ENCODE measurements at regions not wholly inside any gene's neighbourhood (a gene's known extent, or its start where the extent isn't known, plus 50 kb on each side); places are given as distances from the start of the nearest gene placed in this dataset.

DNA sequence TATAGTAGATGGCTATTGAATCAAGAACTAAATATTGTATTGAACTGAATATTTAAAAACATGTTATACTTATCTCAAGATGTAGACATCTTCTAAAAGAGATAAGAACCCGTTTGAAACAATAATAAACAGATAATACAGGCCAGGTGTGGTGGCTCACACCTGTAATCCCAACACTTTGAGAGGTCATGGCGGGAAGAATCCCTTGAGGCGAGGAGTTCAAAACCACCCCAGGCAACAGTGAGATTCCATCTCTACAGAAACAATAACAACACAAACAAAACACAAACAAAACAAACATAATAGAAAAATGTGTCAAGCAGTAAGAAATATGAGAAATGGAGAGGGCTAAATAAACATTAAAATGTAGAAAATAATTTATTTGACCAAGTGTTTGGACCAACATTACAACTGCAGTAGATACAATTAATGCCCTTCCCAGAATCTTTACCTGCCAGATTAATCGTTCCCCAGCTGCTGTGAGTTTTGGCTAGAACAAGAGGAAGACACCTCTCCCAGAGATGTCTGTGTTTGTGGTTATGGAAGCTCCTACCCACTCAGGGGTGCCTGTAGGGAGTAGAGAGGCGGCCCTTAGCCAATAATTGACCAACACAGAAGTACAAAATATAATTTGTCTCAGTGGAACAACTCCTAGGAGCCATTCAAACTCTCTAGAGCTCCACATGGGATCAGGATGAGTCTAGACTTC, 111.9 kb upstream of the AGTR1 start:
- H3K4me3 ChIP-seq (ENCODE audit: low read length): no peak overlapping the region
- H3K4me1 ChIP-seq (ENCODE audit: insufficient read depth, low read length): no peaks in the 10 kb centered on the region
- peaks cover under 1% of the 10 kb centered on the region for H3K9me3 Mint-ChIP-seq
- ChIA-PET POLR2A (no interaction called here), CTCF (no interaction called here)
- no peaks in the 10 kb centered on the region for H3K4me1 Mint-ChIP-seq (ENCODE audit: low read depth)
- no peaks in the 10 kb centered on the region for H3K36me3 Mint-ChIP-seq (ENCODE audit: low read depth)
- DNase-seq (no peak), ATAC-seq (ENCODE audit: poor library complexity) (no peak)
- H3K36me3 ChIP-seq (ENCODE audit: insufficient read depth, low read length): no peaks in the 10 kb centered on the region
- H3K4me3 Mint-ChIP-seq: no peak overlapping the region
- H3K27me3 ChIP-seq (ENCODE audit: control insufficient read depth in 1 of 2, insufficient read depth in 2 of 2, low read length in 2 of 2): no peaks in the 10 kb centered on the region
- intact Hi-C loops (cut with DNase I, micrococcal nuclease): no loop called here
- TF ChIP-seq, protein P1, sequence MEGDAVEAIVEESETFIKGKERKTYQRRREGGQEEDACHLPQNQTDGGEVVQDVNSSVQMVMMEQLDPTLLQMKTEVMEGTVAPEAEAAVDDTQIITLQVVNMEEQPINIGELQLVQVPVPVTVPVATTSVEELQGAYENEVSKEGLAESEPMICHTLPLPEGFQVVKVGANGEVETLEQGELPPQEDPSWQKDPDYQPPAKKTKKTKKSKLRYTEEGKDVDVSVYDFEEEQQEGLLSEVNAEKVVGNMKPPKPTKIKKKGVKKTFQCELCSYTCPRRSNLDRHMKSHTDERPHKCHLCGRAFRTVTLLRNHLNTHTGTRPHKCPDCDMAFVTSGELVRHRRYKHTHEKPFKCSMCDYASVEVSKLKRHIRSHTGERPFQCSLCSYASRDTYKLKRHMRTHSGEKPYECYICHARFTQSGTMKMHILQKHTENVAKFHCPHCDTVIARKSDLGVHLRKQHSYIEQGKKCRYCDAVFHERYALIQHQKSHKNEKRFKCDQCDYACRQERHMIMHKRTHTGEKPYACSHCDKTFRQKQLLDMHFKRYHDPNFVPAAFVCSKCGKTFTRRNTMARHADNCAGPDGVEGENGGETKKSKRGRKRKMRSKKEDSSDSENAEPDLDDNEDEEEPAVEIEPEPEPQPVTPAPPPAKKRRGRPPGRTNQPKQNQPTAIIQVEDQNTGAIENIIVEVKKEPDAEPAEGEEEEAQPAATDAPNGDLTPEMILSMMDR (IDR thresholded peaks at IDR 0.05): no peak
- no peak overlapping the region for H3K27ac ChIP-seq (ENCODE audit: low read depth in 1 of 2, low read length in 2 of 2)
- no peak overlapping the region for H3K27ac Mint-ChIP-seq
- H3K9me3 ChIP-seq (ENCODE audit: control insufficient read depth in 1 of 2, insufficient read depth in 1 of 2, low read length in 2 of 2): peaks cover 0 to 4% of the 10 kb centered on the region in 2 experiments
- no peaks in the 10 kb centered on the region for H3K27me3 Mint-ChIP-seq

DNA sequence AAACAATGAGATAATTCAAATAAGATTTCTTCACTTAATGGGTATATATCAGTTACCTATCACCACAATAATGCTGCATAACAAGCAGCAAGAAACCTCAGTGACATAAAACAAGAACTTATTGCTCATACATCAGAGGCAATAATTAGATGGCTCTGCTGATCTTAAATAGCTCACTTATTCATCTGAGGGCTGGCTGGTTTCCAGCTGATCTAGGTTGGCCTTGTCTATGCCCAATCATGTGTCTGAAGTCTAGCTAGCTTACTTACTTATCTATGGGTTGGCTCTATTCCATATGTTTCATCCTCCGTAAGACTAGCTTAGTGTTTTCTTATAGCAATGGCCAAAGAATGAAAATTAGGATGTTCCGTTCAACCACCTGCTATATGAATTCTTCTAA, 109.4 kb upstream of the AGTR1 start:
- H3K27me3 Mint-ChIP-seq: no peaks in the 10 kb centered on the region
- no peak overlapping the region for H3K27ac Mint-ChIP-seq
- no peaks in the 10 kb centered on the region for H3K27me3 ChIP-seq (ENCODE audit: control insufficient read depth in 1 of 2, insufficient read depth in 2 of 2, low read length in 2 of 2)
- no peak overlapping the region for H3K4me3 ChIP-seq (ENCODE audit: low read length)
- DNase-seq (no peak), ATAC-seq (ENCODE audit: poor library complexity) (no peak)
- H3K4me1 ChIP-seq (ENCODE audit: insufficient read depth, low read length): no peaks in the 10 kb centered on the region
- no peaks in the 10 kb centered on the region for H3K36me3 ChIP-seq (ENCODE audit: insufficient read depth, low read length)
- no peaks in the 10 kb centered on the region for H3K4me1 Mint-ChIP-seq (ENCODE audit: low read depth)
- intact Hi-C loops (cut with DNase I, micrococcal nuclease): no loop called here
- TF ChIP-seq, protein P1 (IDR thresholded peaks at IDR 0.05): no peak
- H3K27ac ChIP-seq (ENCODE audit: low read depth in 1 of 2, low read length in 2 of 2): no peak overlapping the region
- CTCF ChIA-PET: no interaction called here
- no peak overlapping the region for H3K4me3 Mint-ChIP-seq
- peaks cover 8% of the 10 kb centered on the region for H3K9me3 Mint-ChIP-seq
- POLR2A ChIA-PET: no interaction called here
- peaks cover 0 to 4% of the 10 kb centered on the region in 2 experiments for H3K9me3 ChIP-seq (ENCODE audit: control insufficient read depth in 1 of 2, insufficient read depth in 1 of 2, low read length in 2 of 2)
- no peaks in the 10 kb centered on the region for H3K36me3 Mint-ChIP-seq (ENCODE audit: low read depth)

DNA sequence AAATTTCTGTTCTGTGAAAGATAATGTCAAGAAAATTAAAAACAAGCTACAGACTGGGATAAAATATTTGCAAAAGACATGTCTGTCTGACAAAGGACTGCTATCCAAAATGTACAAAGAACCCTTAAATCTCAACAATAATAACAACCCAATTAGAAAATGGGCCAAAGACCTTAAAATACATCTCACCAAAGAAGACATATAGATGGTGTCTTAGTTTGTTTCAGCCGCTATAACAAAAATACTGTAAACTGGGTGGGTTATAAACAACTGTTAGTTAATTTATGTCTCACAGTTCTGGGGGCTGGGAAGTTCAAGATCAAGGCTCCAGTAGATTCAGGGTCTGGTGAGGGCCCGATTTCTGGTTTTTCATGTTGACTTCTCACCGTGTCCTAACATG, 106.2 kb upstream of the AGTR1 start:
- Mint-ChIP-seq H3K4me3 (no peak overlapping the region), H3K27ac (no peak overlapping the region), H3K4me1 (ENCODE audit: low read depth) (no peaks in the 10 kb centered on the region), H3K36me3 (ENCODE audit: low read depth) (no peaks in the 10 kb centered on the region), H3K9me3 (peaks cover 8% of the 10 kb centered on the region), H3K27me3 (no peaks in the 10 kb centered on the region)
- Histone ChIP-seq H3K27ac (ENCODE audit: low read depth in 1 of 2, low read length in 2 of 2) (no peak overlapping the region), H3K4me3 (ENCODE audit: low read length) (no peak overlapping the region), H3K9me3 (ENCODE audit: control insufficient read depth in 1 of 2, insufficient read depth in 1 of 2, low read length in 2 of 2) (peaks cover 0 to 4% of the 10 kb centered on the region in 2 experiments), H3K36me3 (ENCODE audit: insufficient read depth, low read length) (no peaks in the 10 kb centered on the region), H3K27me3 (ENCODE audit: control insufficient read depth in 1 of 2, insufficient read depth in 2 of 2, low read length in 2 of 2) (no peaks in the 10 kb centered on the region), H3K4me1 (ENCODE audit: insufficient read depth, low read length) (no peaks in the 10 kb centered on the region)
- intact Hi-C loops (cut with DNase I, micrococcal nuclease): no loop called here
- no peak for DNase-seq
- ATAC-seq (ENCODE audit: poor library complexity): no peak
- ChIA-PET POLR2A (no interaction called here), CTCF (no interaction called here)
- TF ChIP-seq, protein P1 (IDR thresholded peaks at IDR 0.05): no peak

Data from CD4-positive, alpha-beta T cell (primary cell).